NT2/D1 (cell line): ENCODE measurements at regions not wholly inside any gene's neighbourhood (a gene's known extent, or its start where the extent isn't known, plus 50 kb on each side); places are given as distances from the start of the nearest gene placed in this dataset.

Experiments used
- SUZ12 ChIP-seq: IDR thresholded peaks from 2 replicates; pipeline ENCODE4 v1.6.1; 2011; ENCODE audit not compliant: insufficient read length, insufficient read depth; ENCODE audit errors: extremely low read depth
- YY1 ChIP-seq: IDR thresholded peaks from 2 replicates; pipeline ENCODE4 v1.6.1; 2011; ENCODE audit not compliant: insufficient read length, insufficient read depth
- ZNF274 ChIP-seq: IDR thresholded peaks from 2 replicates; pipeline ENCODE4 v1.6.1; 2011; ENCODE audit warnings: mild to moderate bottlenecking, low read depth, low read length

DNA sequence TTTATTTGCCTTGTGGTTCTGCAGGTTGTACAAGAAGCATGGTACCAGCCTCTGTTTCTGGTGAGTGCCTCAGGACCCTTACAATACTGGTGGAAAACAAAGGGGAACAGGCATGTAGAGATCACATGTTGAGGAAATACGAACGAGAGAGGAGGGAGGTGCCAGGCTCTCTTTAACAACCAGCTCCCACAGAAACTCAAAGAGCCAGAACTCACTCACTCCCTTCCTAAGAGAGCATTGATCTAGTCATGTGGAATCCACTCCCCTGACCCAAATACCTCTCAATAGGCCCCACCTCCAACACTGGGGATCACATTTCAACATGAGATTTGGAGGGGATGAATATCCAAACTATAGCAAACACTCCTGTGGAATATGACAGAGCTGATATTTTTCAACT, 938.0 kb downstream of the GALC start:
- no peak for TF ChIP-seq YY1
- TF ChIP-seq ZNF274: no peak
- TF ChIP-seq SUZ12: no peak
